ENCODE measurements at regions not wholly inside any gene's neighbourhood (a gene's known extent, or its start where the extent isn't known, plus 50 kb on each side); places are given as distances from the start of the nearest gene placed in this dataset.
A peak's percentile ranks its signal among the peaks of the same experiment; 100 is the strongest.
"Not testable (repeated sequence)": the region's sequence is repeated elsewhere in the genome, so short reads cannot be mapped to it uniquely, and the experiment has no call there.

DNA sequence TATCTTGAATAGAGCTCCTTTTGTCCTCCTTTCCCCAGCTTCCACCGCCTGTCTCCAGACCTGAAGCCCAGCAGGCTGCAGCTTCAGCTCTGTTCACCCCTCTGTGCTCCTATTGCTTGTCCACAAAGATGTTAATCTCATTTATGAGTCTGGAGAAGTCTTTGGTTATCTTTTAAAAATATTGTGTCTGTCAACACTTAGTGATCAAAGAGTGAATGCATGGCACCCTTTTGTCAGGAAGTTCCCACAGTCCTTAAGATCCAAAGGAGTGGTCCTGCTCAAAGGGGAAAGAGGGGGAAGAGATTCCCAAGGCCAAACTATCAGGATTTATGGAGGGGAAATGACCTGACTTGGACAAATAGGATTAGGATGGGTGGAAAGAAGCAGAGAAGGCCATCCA is 118.9 kb downstream of the ACAA2 start:
- DNase-seq (ENCODE audit: low spot score) = no peak

DNA sequence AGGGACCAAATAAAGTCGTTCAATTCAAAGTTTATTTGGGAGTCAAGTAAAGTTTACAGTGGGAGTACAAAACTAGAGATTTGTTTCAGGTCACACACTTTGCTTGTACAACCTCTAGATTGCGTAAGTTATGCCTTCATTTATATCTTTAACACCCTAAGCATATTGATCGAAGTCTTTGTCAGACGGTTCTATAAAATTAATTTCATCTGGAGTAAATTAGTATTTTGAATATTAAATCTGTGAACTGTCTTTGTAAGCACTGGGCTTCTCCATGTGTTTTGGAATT is 119.7 kb downstream of the ACAA2 start:
- DNase-seq (ENCODE audit: low spot score) = no peak

DNA sequence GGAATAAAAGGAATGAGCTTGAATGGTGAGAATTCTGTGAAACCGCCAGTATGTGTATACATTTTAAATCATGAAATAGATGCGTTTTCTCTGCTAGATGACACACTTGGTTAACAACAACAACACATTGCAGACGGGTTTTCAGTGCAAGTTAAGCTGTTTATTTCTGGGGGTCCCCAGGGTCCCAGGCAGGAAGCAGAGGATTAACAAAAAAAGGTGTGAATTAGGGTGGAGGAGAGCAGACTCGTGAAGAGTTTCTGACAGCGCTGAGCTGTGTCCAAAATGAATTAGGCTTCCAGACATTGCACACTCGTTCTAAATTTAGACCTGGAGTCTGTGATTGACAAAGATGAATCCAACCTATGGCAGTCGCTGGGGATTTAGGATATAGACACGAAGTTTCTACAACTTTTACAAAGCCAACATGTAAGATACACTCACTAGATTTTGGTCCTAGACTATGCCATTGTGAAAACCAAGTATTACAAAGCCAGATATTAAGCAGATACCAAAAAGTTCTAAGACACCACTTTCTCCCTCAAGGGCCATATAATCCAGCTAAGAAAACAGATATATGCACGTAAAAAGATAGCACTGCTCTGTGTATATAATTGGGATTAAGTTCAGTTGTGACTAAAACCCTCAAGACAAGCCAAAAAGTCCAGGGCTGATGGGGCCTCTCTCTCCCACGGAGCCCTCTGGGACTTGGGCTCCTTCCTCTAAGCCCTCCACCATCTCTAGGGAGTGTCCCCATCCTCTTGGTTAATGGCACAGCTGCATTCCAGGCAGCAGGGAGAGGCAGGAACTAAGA is 120.2 kb downstream of the ACAA2 start:
- no peak for DNase-seq (ENCODE audit: low spot score)

- DNase-seq (ENCODE audit: low spot score) = peak; percentile 47
These were observed 122.1 kb downstream of the ACAA2 start for GRCh38 chr18:49691177-49691608.

- peak; percentile 92 for DNase-seq (ENCODE audit: low spot score)
These were observed 123.0 kb downstream of the ACAA2 start for GRCh38 chr18:49690312-49690711.

- DNase-seq (ENCODE audit: low spot score) = no peak
These were observed 123.5 kb downstream of the LIPG start for GRCh38 chr18:49685231-49685942.

GRCh38 chr18:49682803-49683190 is 120.9 kb downstream of the LIPG start:
- DNase-seq (ENCODE audit: low spot score) = not testable (repeated sequence)

GRCh38 chr18:49682173-49682802 is 120.4 kb downstream of the LIPG start:
- DNase-seq (ENCODE audit: low spot score) = no peak

DNA sequence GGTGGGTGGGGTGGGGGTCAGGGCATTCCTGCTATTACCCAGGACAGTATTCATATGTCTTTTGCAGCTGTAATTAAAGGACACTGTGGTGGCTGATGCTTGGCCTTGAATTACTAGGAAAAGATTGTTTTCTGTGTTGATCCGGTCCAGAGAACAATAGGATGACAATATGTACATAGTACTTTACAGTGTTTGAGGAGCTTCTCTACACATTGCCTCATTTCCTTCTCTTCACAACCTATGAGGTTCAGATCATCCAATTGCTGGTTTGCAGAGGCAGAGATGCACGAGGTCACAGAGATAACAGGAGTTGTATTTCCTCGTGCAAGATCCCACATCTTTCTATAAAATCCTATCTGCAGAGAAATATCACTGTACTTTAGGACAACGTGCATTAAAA is 119.5 kb downstream of the LIPG start:
- no peak for DNase-seq (ENCODE audit: low spot score)

GRCh38 chr18:49678440-49678839 is 116.6 kb downstream of the LIPG start:
- no peak for DNase-seq (ENCODE audit: low spot score)

GRCh38 chr18:49677762-49678413 is 116.0 kb downstream of the LIPG start:
- DNase-seq (ENCODE audit: low spot score) = no peak

GRCh38 chr18:49677081-49677480 is 115.2 kb downstream of the LIPG start:
- no peak for DNase-seq (ENCODE audit: low spot score)

DNA sequence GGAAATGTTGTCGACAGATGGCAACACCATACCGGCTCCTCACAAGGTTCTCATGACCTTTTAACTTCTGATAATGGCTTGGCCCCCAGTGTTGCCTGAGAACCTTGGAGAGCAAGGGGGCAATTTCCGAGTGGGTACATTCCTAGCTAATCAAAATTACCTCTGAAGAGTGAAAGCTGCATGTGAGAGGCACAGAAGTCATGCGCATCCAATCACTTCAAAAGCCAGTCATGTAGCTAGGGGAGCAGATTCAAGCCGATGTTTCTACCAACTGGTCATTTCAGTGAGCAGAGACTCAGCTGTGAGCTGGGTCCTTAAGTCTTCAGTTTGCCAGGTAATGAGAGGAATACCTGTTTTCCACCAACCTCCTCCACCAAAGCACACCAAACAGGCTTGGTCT is 111.4 kb downstream of the LIPG start:
- DNase-seq (ENCODE audit: low spot score) = no peak

DNA sequence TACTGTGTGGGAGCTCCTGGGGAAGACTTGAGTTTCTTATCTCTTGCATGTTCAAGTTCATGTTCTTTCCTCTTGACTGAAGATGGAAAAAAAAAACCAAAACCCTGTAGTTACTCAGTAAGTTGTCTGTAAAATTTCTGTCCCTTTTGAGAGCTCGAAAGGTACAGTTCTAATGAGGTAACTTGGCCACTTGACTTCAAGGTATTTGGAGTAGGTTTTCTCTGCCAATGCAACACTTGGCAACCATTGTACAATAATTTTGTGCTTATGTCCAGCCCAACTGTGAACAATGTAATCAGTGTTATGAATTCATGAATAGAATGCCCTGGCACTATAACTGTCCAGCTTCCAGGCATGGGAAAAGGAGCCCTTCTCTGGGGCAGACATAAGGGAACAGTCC is 111.0 kb downstream of the LIPG start:
- no peak for DNase-seq (ENCODE audit: low spot score)

- no peak for DNase-seq (ENCODE audit: low spot score)
These were observed 107.5 kb downstream of the LIPG start for GRCh38 chr18:49669403-49669802.

DNA sequence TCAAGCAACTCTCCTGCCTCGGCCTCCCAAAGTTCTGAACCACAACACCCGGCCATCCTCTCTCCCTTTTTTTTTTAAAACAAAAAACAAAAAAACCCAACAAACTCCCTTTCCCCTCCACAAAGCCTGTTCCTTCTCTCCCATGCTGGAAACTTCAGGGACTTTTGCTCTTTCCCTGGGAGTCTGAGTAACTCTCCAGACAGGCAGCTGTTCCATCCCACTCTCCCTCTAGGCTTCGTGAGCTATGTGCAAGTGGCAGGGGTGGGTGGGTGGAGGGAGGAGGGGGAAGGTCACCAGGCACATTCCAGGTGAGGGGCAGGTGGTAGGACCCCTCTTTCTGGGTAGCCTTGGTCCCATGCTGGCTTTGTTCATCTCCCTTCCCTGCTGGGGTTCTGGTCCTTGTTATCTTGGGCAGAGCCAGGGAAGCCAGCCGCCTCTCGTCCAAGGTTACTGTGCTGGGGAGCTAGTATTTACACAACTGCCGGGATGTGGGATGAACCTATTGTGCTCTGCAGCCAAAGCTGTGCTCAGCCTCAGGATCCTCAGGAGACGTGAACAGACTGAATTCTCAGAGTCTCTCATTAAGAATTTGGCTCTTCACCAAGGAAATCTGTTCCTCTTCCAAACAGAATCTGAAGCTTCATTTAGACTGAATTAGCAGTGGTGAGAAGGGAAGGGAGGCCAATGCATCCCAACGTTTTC is 106.9 kb downstream of the LIPG start:
- DNase-seq (ENCODE audit: low spot score) = peak; percentile 20

GRCh38 chr18:49667462-49667861 is 105.6 kb downstream of the LIPG start:
- no peak for DNase-seq (ENCODE audit: low spot score)

DNA sequence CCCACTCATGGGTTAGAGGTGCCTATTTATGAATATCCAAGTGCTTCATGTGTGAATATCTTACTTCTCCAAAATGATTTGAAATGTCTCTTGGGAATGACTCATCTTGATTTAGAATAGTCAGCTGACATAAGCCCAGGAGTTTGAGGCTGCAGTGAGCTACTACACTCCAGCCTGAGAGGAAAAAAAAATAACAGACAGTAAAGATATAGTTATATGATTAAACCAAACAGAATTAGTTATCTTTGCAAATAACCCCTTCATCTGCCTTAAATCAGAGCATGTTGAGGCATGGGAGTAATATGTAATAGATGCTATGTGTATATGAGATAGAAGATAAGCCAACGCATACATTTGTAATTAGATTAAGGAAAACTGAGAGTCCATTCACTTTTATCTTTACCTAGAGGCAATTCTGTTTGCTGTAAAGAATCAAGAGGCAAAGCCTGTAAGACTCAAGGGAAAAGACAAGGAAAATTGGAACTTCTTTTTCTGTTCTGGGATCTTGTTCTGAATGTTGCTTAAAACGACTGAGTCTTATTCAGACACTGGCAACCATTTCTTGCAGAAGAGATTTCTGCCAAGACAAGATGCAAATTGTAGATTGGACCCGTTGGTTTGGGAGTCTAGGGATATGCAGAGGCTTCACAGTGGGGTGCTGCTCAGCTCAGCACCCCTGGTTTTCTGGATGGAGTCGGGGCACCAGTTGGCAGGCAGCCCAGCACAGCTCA is 104.4 kb downstream of the LIPG start:
- no peak for DNase-seq (ENCODE audit: low spot score)

DNA sequence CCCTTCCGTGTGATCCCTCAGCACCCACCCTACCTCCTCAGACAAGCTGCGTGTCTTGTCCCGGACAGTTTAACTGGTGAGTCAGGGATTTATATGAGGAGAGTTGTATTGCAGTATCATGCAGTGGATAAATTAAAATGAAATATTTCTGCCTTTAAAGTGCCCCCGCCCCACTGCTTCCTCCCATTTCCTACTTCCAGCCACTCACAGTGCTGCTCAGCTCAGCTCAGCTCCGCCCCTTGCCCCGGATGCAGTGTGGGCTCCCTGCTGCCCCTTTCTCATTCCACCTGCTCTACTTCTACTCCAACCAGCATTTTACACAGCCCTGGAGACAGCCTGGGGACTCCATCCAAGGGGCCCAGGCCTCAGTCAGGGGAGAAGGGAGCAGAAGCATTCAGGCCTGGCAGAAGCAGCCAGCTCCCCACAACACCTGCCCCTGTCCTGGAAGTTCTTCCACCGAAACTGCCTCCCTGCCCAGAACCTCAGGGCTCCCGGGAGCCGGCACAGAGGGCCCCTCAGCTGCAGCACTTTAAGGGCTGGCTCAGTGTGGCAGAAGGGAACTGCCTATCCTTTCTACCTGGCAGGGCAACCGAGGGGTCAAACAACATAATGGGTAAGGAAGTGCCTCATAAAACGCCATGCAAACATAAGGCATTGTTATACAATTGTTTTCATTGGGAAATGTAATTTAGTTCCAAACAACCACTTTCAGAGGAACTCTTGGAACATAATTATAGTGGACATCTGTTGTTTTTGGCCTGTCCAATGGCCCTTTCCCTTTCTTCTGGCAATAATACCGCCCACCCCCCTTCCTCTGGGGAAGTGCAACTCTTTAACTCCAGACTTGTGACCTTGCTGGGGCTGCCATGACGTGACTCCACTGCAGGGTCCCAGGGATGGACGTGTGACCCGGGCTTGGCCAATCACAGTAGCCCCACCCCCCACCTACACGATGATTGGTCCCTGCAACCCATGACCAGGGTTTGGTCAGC is 102.3 kb downstream of the LIPG start:
- no peak for DNase-seq (ENCODE audit: low spot score)

- DNase-seq (ENCODE audit: low spot score) = no peak
These were observed 100.6 kb downstream of the LIPG start for GRCh38 chr18:49662506-49662905.
